Type B pancreatic cell (in vitro differentiated cells): ENCODE measurements at regions not wholly inside any gene's neighbourhood (a gene's known extent, or its start where the extent isn't known, plus 50 kb on each side); places are given as distances from the start of the nearest gene placed in this dataset.
"Not testable (repeated sequence)": the region's sequence is repeated elsewhere in the genome, so short reads cannot be mapped to it uniquely, and the experiment has no call there.

ENCODE experiments used
- DNase-seq: peaks from one replicate; pipeline ENCODE4 v3.0.0; 2021; ENCODE audit warnings: mixed read lengths; ENCODE audit not compliant: unreplicated experiment; ENCODE audit errors: extremely low spot score
- H3K27ac Mint-ChIP-seq: 2 replicates; pipeline ENCODE4 v1.8.0; 2021; ENCODE audit warnings: mild to moderate bottlenecking, mixed read lengths
- H3K27me3 Mint-ChIP-seq: 2 replicates; pipeline ENCODE4 v1.8.0; 2021; ENCODE audit warnings: mixed read lengths
- H3K36me3 Mint-ChIP-seq: 2 replicates; pipeline ENCODE4 v1.8.0; 2021; ENCODE audit warnings: mixed read lengths
- H3K4me1 Mint-ChIP-seq: one replicate; pipeline ENCODE4 v1.8.0; 2021; ENCODE audit warnings: mixed read lengths; ENCODE audit not compliant: unreplicated experiment
- H3K4me3 Mint-ChIP-seq: 2 replicates; pipeline ENCODE4 v1.8.0; 2021; ENCODE audit warnings: mild to moderate bottlenecking, mixed read lengths
- H3K9me3 Mint-ChIP-seq: 2 replicates; pipeline ENCODE4 v1.8.0; 2021; ENCODE audit warnings: mixed read lengths
- CTCF ChIP-seq: fragments of 200-600 bp; sonication (generic); conservative IDR thresholded peaks from 2 replicates; pipeline ENCODE4 v1.5.0; 2021; ENCODE audit warnings: antibody characterized with exemption, mild to moderate bottlenecking

GRCh38 chr16:14014284-14014625 is 56.9 kb upstream of the MRTFB start:
- Mint-ChIP-seq H3K9me3 (no peaks in the 10 kb centered on the region), H3K36me3 (no peaks in the 10 kb centered on the region), H3K4me3 (peak overlapping the region; percentile 60), H3K4me1 (peaks cover 48% of the 10 kb centered on the region), H3K27me3 (peaks cover 16% of the 10 kb centered on the region), H3K27ac (peak overlapping the region; percentile 76)
- no peak for TF ChIP-seq CTCF
- DNase-seq = no peak

DNA sequence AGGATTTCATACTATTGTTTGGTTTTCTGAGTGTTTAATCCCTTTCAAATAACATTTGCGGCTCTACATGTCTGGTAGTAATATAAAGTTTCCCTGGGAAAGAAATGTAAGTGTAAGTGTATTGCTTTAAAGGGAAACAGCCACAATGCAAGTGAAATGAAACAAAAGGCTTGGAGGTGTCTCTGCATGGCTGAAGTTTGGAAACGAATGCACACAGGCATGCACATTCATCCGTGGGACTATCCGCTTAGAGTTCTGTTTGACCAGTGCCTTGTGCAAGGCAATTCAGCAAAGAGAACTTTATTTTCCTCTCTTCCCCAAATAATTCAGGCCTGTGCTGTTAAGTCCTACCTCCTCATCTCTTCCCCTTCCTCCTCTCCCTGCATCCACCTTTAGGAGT is 56.1 kb upstream of the MRTFB start:
- Mint-ChIP-seq H3K27ac (peak overlapping the region; percentile 26), H3K9me3 (no peaks in the 10 kb centered on the region), H3K4me3 (peak overlapping the region; percentile 41), H3K4me1 (peaks cover 41% of the 10 kb centered on the region), H3K36me3 (no peaks in the 10 kb centered on the region), H3K27me3 (peaks cover 12% of the 10 kb centered on the region)
- no peak for DNase-seq
- no peak for TF ChIP-seq CTCF

- no peak for DNase-seq
- H3K27ac Mint-ChIP-seq = no peak overlapping the region
- no peaks in the 10 kb centered on the region for H3K9me3 Mint-ChIP-seq
- H3K27me3 Mint-ChIP-seq = peaks cover 12% of the 10 kb centered on the region
- peak overlapping the region; percentile 41 for H3K4me3 Mint-ChIP-seq
- H3K4me1 Mint-ChIP-seq = peaks cover 40% of the 10 kb centered on the region
- no peak for TF ChIP-seq CTCF
- H3K36me3 Mint-ChIP-seq = no peaks in the 10 kb centered on the region
Observed at GRCh38 chr16:14015461-14015860, 55.7 kb upstream of the MRTFB start.

- Mint-ChIP-seq H3K4me3 (no peak overlapping the region), H3K4me1 (peaks cover 40% of the 10 kb centered on the region), H3K9me3 (no peaks in the 10 kb centered on the region), H3K27ac (no peak overlapping the region), H3K36me3 (no peaks in the 10 kb centered on the region), H3K27me3 (peaks cover 12% of the 10 kb centered on the region)
- TF ChIP-seq CTCF = no peak
- DNase-seq = no peak
Observed at GRCh38 chr16:14015948-14016347, 55.2 kb upstream of the MRTFB start.

- H3K4me1 Mint-ChIP-seq = peaks cover 40% of the 10 kb centered on the region
- H3K4me3 Mint-ChIP-seq, H3K9me3 Mint-ChIP-seq, H3K36me3 Mint-ChIP-seq, DNase-seq, H3K27ac Mint-ChIP-seq: not testable (repeated sequence)
- H3K27me3 Mint-ChIP-seq = peaks cover 12% of the 10 kb centered on the region
Observed at GRCh38 chr16:14016362-14016761, 54.8 kb upstream of the MRTFB start.

GRCh38 chr16:14017886-14018285 is 53.2 kb upstream of the MRTFB start:
- no peak for DNase-seq
- H3K36me3 Mint-ChIP-seq = no peaks in the 10 kb centered on the region
- H3K9me3 Mint-ChIP-seq = no peaks in the 10 kb centered on the region
- H3K27me3 Mint-ChIP-seq = peaks cover 12% of the 10 kb centered on the region
- H3K27ac Mint-ChIP-seq = no peak overlapping the region
- peaks cover 31% of the 10 kb centered on the region for H3K4me1 Mint-ChIP-seq
- no peak overlapping the region for H3K4me3 Mint-ChIP-seq
- no peak for TF ChIP-seq CTCF
